Trophoblast cell (in vitro differentiated cells and primary cell): ENCODE measurements at regions not wholly inside any gene's neighbourhood (a gene's known extent, or its start where the extent isn't known, plus 50 kb on each side); places are given as distances from the start of the nearest gene placed in this dataset.

Experiments
- DNase-seq, 2 donors: peaks; one replicate each; pipeline ENCODE4 v3.0.0-alpha.2; 2016
- H2AFZ ChIP-seq: 2 replicates; pipeline ENCODE4 v1.6.1; 2013; ENCODE audit warnings: low read length, moderate library complexity, mild to moderate bottlenecking; ENCODE audit not compliant: insufficient read depth, poor library complexity
- H2AK5ac ChIP-seq: 2 replicates; pipeline ENCODE4 v1.6.1; 2013; ENCODE audit warnings: mild to moderate bottlenecking, low read length
- H2BK120ac ChIP-seq: 2 replicates; pipeline ENCODE4 v1.6.1; 2013; ENCODE audit warnings: low read length, mild to moderate bottlenecking, moderate library complexity; ENCODE audit not compliant: insufficient read depth, poor library complexity
- H2BK12ac ChIP-seq: 2 replicates; pipeline ENCODE4 v1.6.1; 2013; ENCODE audit warnings: mild to moderate bottlenecking, low read length, moderate library complexity
- H2BK5ac ChIP-seq: 2 replicates; pipeline ENCODE4 v1.6.1; 2013; ENCODE audit warnings: low read length, low read depth, moderate library complexity, mild to moderate bottlenecking; ENCODE audit not compliant: poor library complexity
- H3K14ac ChIP-seq: 2 replicates; pipeline ENCODE4 v1.6.1; 2013; ENCODE audit warnings: mild to moderate bottlenecking, low read length
- H3K18ac ChIP-seq: 2 replicates; pipeline ENCODE4 v1.6.1; 2013; ENCODE audit warnings: mild to moderate bottlenecking, low read length
- H3K23ac ChIP-seq: 2 replicates; pipeline ENCODE4 v1.6.1; 2013; ENCODE audit warnings: low read length
- H3K27ac ChIP-seq: 2 replicates; pipeline ENCODE4 v1.5.1; 2013; ENCODE audit warnings: low read depth, mild to moderate bottlenecking, inconsistent platforms, low read length, moderate library complexity
- H3K27me3 ChIP-seq: 2 replicates; pipeline ENCODE4 v1.6.1; 2013; ENCODE audit warnings: inconsistent platforms, mild to moderate bottlenecking, low read length, moderate library complexity; ENCODE audit not compliant: insufficient read depth
- H3K36me3 ChIP-seq, 2 experiments: 1 replicate in 1 of 2; 2 replicates in 1 of 2; pipeline ENCODE4 v1.6.1; 2013; ENCODE audit warnings: low read length in 2 of 2, mild to moderate bottlenecking in 2 of 2, moderate library complexity in 1 of 2; ENCODE audit not compliant: insufficient read depth in 2 of 2, control insufficient read depth in 1 of 2
- H3K4ac ChIP-seq: 2 replicates; pipeline ENCODE4 v1.6.1; 2013; ENCODE audit warnings: low read depth, mild to moderate bottlenecking, low read length, moderate library complexity
- H3K4me1 ChIP-seq, 2 experiments: 1 replicate in 1 of 2; 2 replicates in 1 of 2; pipeline ENCODE4 v1.6.1; 2013; ENCODE audit warnings: low read length in 2 of 2, mild to moderate bottlenecking in 2 of 2, moderate library complexity in 1 of 2; ENCODE audit not compliant: insufficient read depth in 2 of 2, control insufficient read depth in 1 of 2
- H3K4me2 ChIP-seq: 2 replicates; pipeline ENCODE4 v1.6.1; 2013; ENCODE audit warnings: inconsistent platforms, mild to moderate bottlenecking, low read length, moderate library complexity
- H3K4me3 ChIP-seq: 2 replicates; pipeline ENCODE4 v1.5.1; 2013; ENCODE audit warnings: mild to moderate bottlenecking, low read depth, low read length, inconsistent platforms
- H3K79me1 ChIP-seq: one replicate; pipeline ENCODE4 v1.6.1; 2013; ENCODE audit warnings: low read length
- H3K79me2 ChIP-seq: 2 replicates; pipeline ENCODE4 v1.6.1; 2013; ENCODE audit warnings: low read length, mild to moderate bottlenecking; ENCODE audit not compliant: control insufficient read depth, insufficient read depth, poor library complexity
- H3K9ac ChIP-seq: 2 replicates; pipeline ENCODE4 v1.6.1; 2013; ENCODE audit warnings: mild to moderate bottlenecking, low read length
- H3K9me3 ChIP-seq: 2 replicates; pipeline ENCODE4 v1.6.1; 2013; ENCODE audit warnings: low read depth, mild to moderate bottlenecking, control low read depth, inconsistent platforms, low read length; ENCODE audit not compliant: insufficient read depth
- H4K12ac ChIP-seq: 2 replicates; pipeline ENCODE4 v1.6.1; 2013; ENCODE audit warnings: low read depth, mild to moderate bottlenecking, low read length, moderate library complexity
- H4K8ac ChIP-seq: 2 replicates; pipeline ENCODE4 v1.6.1; 2013; ENCODE audit warnings: low read depth, mild to moderate bottlenecking, low read length, moderate library complexity
- H4K91ac ChIP-seq: one replicate; pipeline ENCODE4 v1.6.1; 2013; ENCODE audit warnings: low read depth, mild to moderate bottlenecking, low read length, moderate library complexity
- WGBS: extraction: QIAGEN DNeasy Blood & Tissue Kit; methylation state at CpG from one replicate; pipeline ENCODE4 v1.1.7; 2013; ENCODE audit warnings: missing lambda C conversion rate; ENCODE audit not compliant: insufficient read length, insufficient coverage; ENCODE audit errors: extremely low coverage; 5-methylcytosine and 5-hydroxymethylcytosine counted together

- H4K91ac ChIP-seq: no peak overlapping the region
- no peak overlapping the region for H2BK5ac ChIP-seq
- H2BK12ac ChIP-seq: no peak overlapping the region
- H3K36me3 ChIP-seq: no peaks in the 10 kb centered on the region
- H3K79me2 ChIP-seq: no peaks in the 10 kb centered on the region
- H4K12ac ChIP-seq: no peak overlapping the region
- H3K4me2 ChIP-seq: no peak overlapping the region
- H3K4me3 ChIP-seq: no peak overlapping the region
- no CpG with 5 or more reads among the region's 3 CpGs for WGBS
- no peak overlapping the region for H3K27ac ChIP-seq
- H3K18ac ChIP-seq: no peak overlapping the region
- no peak overlapping the region for H4K8ac ChIP-seq
- H3K14ac ChIP-seq: no peak overlapping the region
- H2AK5ac ChIP-seq: no peak overlapping the region
- H3K27me3 ChIP-seq: no peaks in the 10 kb centered on the region
- DNase-seq: no peak
- H3K9ac ChIP-seq: no peak overlapping the region
- H3K23ac ChIP-seq: no peak overlapping the region
- H3K9me3 ChIP-seq: no peaks in the 10 kb centered on the region
- H3K4me1 ChIP-seq: no peaks in the 10 kb centered on the region
- no peak overlapping the region for H2AFZ ChIP-seq
- H3K79me1 ChIP-seq: no peaks in the 10 kb centered on the region
- no peak overlapping the region for H3K4ac ChIP-seq
- no peak overlapping the region for H2BK120ac ChIP-seq
These were observed 343.2 kb upstream of the TMTC1 start for GRCh38 chr12:30126944-30127343.

GRCh38 chr12:30120522-30120921 lies 336.8 kb upstream of the TMTC1 start:
- no CpG with 5 or more reads among the region's 1 CpG for WGBS
- no peak overlapping the region for H3K18ac ChIP-seq
- no peak overlapping the region for H3K4me3 ChIP-seq
- no peak overlapping the region for H3K23ac ChIP-seq
- H3K9ac ChIP-seq: no peak overlapping the region
- no peak overlapping the region for H3K4ac ChIP-seq
- no peaks in the 10 kb centered on the region for H3K36me3 ChIP-seq
- no peak overlapping the region for H3K27ac ChIP-seq
- H3K27me3 ChIP-seq: no peaks in the 10 kb centered on the region
- H3K4me2 ChIP-seq: no peak overlapping the region
- no peaks in the 10 kb centered on the region for H3K4me1 ChIP-seq
- H4K8ac ChIP-seq: no peak overlapping the region
- no peaks in the 10 kb centered on the region for H3K79me2 ChIP-seq
- no peak overlapping the region for H4K12ac ChIP-seq
- no peak overlapping the region for H2AK5ac ChIP-seq
- H3K14ac ChIP-seq: no peak overlapping the region
- no peaks in the 10 kb centered on the region for H3K79me1 ChIP-seq
- H2BK12ac ChIP-seq: no peak overlapping the region
- no peak overlapping the region for H4K91ac ChIP-seq
- H2BK120ac ChIP-seq: no peak overlapping the region
- no peak overlapping the region for H2BK5ac ChIP-seq
- no peak for DNase-seq
- H2AFZ ChIP-seq: no peak overlapping the region
- no peaks in the 10 kb centered on the region for H3K9me3 ChIP-seq

GRCh38 chr12:30117483-30117882 lies 333.7 kb upstream of the TMTC1 start:
- no peak for DNase-seq
- Histone ChIP-seq H2AK5ac (no peak overlapping the region), H3K27ac (no peak overlapping the region), H2BK5ac (no peak overlapping the region), H3K23ac (no peak overlapping the region), H3K9me3 (no peaks in the 10 kb centered on the region), H3K36me3 (no peaks in the 10 kb centered on the region), H3K4ac (no peak overlapping the region), H3K79me2 (no peaks in the 10 kb centered on the region), H3K4me1 (no peaks in the 10 kb centered on the region), H2BK12ac (no peak overlapping the region), H3K18ac (no peak overlapping the region), H4K91ac (no peak overlapping the region), H3K4me3 (no peak overlapping the region), H3K4me2 (no peak overlapping the region), H3K79me1 (no peaks in the 10 kb centered on the region), H3K9ac (no peak overlapping the region), H3K14ac (no peak overlapping the region), H2BK120ac (no peak overlapping the region), H2AFZ (no peak overlapping the region), H4K8ac (no peak overlapping the region), H3K27me3 (no peaks in the 10 kb centered on the region), H4K12ac (no peak overlapping the region)
- no CpG with 5 or more reads among the region's 2 CpGs for WGBS

GRCh38 chr12:30111719-30112118 lies 328.0 kb upstream of the TMTC1 start:
- Histone ChIP-seq H2BK120ac (no peak overlapping the region), H3K9ac (no peak overlapping the region), H3K4me3 (no peak overlapping the region), H2BK5ac (no peak overlapping the region), H3K14ac (no peak overlapping the region), H3K4me2 (no peak overlapping the region), H2BK12ac (no peak overlapping the region), H3K18ac (no peak overlapping the region), H3K27me3 (no peaks in the 10 kb centered on the region), H2AK5ac (no peak overlapping the region), H3K79me1 (peaks cover 2% of the 10 kb centered on the region), H3K9me3 (no peaks in the 10 kb centered on the region), H3K23ac (no peak overlapping the region), H4K12ac (no peak overlapping the region), H2AFZ (no peak overlapping the region), H3K36me3 (no peaks in the 10 kb centered on the region), H4K91ac (no peak overlapping the region), H3K27ac (no peak overlapping the region), H4K8ac (no peak overlapping the region), H3K4me1 (peaks cover 0 to 6% of the 10 kb centered on the region in 2 experiments), H3K79me2 (no peaks in the 10 kb centered on the region), H3K4ac (no peak overlapping the region)
- no peak for DNase-seq
- no CpG with 5 or more reads among the region's 2 CpGs for WGBS
